GM18502 (cell line): ENCODE measurements at regions not wholly inside any gene's neighbourhood (a gene's known extent, or its start where the extent isn't known, plus 50 kb on each side); places are given as distances from the start of the nearest gene placed in this dataset.

ENCODE experiments used
- ATAC-seq: cut with Tn5 transposase; IDR thresholded peaks from one replicate; pipeline ENCODE4 v1.9.1; 2021; ENCODE audit warnings: mild to moderate bottlenecking; ENCODE audit not compliant: unreplicated experiment, poor library complexity

DNA sequence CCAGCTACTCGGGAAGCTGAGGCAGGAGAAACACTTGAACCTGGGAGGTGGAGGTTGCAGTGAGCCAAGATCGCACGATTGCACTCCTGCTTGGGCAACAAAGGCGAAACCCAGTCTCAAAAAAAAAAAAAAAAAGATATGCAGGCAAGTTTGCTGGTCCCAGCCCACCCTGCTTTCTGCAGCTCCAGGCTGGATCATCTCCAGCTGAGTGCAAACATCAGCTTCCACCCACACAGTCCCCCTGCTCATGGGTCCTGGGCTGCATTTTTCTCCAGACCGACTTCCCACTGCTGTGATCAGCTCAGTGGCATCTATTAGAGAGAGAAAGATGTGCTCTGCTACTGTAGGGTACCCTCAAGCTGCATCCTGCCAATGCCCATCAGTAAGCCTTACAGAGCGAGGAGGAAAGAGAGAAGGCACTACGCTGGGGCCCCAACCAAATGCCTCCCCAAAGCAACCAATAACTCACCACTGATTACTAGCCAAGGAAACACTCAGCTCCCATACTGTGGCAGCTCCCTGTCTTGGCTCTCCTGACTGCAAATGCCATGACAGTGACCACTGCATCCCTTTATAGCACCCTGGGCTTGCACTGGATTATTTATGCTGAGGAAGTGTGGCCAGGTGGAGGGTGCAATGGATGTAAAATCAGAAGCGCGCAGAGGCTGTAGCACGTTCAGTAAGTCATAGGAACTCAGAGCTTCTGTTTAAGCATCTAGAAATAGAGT, 170.9 kb upstream of the ZNF507 start:
- ATAC-seq, result no peak

GRCh38 chr19:32176591-32176990, 168.8 kb upstream of the ZNF507 start:
- no peak for ATAC-seq

- no peak for ATAC-seq
Observed at GRCh38 chr19:32177686-32178085, 167.7 kb upstream of the ZNF507 start.

GRCh38 chr19:32178401-32178800, 167.0 kb upstream of the ZNF507 start:
- no peak for ATAC-seq

DNA sequence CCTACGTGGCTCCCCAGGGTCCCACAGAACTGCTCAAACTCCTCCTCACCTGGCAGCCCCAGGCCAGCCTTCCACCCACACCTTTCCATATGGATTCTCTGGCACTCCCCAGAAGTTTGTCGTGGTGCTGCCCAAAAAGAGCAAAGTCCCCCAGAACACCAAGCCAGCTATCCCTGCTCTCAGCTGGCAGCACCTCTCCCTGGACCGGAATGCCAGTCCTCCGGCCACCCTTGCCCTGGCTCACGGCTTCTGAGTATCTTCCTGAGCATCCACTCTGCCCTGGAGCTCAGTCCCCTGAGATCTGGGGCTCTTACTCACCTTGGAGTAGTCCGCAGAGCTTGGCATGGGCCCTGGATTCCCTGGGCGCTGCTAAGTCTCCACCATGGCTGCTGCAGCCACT, 166.5 kb upstream of the ZNF507 start:
- no peak for ATAC-seq

GRCh38 chr19:32181216-32181920, 164.0 kb upstream of the ZNF507 start:
- no peak for ATAC-seq

- ATAC-seq, result no peak
Observed at GRCh38 chr19:32186542-32187330, 158.7 kb upstream of the ZNF507 start.

GRCh38 chr19:32188921-32189320, 156.5 kb upstream of the ZNF507 start:
- no peak for ATAC-seq

GRCh38 chr19:32189956-32190706, 155.3 kb upstream of the ZNF507 start:
- ATAC-seq, result no peak

- no peak for ATAC-seq
Observed at GRCh38 chr19:32191921-32192320, 153.5 kb upstream of the ZNF507 start.

GRCh38 chr19:32195706-32196610, 149.5 kb upstream of the ZNF507 start:
- ATAC-seq, result no peak

DNA sequence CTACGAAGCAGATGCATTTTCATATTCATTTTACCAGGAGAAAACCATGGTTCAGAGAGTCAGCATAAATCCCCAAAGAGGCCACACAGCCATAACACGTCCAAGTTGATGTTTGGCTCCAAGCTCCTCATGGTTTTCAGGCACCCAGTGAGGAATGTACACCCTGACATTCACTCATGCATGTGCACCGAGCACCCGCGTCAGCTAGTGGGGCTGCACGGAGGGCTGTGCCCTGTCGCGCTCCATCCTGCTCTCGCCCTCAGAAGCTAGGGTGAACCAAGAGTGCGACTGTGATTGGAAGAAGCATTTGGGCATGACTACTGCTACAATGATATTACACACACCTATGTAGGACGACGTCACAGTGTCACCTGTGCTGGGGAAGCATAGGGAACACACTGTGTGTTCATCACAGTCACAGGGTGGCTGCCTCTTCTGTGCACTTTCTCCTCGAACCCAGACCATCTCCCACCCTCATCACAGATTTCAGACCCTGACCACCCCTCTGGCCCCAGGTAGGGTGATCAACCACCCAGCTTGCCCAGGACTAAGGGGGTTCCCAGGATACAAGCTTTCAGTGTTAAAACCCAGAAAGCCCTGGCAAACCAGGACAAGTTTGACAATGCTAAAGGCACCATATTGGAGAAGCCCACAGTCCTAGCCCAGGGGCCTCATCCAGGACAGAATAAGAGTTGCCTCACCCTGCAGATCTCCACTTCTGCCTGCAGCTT, 148.6 kb upstream of the ZNF507 start:
- ATAC-seq, result no peak

DNA sequence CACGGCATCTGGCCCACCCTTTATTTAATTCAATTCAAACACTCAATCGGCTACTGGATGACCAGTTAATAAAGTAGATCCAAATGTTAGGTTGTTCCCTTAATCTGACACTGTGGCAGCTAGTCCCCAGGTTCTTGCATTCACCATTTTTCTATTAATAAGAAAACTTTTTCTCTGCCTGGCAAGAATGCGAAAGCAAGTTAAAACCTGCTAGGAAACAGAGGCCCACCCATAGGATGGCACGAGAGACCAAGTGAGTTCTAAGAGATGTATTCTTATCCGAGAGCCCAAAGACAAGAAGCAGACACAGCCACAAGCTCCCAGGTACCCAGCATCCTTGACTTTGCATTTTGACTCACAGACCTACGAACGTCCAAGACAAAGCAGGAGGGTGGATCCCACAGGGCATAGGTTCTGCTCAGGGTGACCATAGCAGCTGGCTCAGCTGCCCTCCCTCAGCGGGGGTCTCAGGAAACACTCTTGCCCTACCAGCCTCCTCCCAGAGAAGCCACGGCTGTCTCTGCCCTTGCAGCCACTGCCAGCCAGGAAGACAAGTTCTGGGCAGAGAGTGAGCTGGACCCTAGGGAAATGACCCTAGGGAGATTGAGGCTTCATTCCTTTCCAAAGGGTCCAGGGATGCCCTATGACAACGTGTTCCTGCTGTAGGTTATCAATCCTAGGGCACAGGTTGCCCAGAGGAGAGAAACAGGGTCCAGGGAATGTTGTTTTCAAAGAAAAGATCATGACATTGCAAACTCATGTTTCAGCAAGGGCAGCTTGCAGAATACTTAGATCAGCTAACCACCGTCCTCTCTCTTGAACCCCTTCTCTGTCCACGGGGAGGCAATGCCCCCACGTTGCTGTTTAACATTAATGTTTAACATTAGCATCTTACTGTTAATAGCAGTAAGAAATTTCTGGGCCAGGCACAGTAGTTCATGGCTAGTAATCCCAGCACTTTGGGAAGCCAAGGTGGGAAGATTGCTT, 147.2 kb upstream of the ZNF507 start:
- no peak for ATAC-seq

GRCh38 chr19:32199501-32200040, 145.8 kb upstream of the ZNF507 start:
- ATAC-seq, result no peak

DNA sequence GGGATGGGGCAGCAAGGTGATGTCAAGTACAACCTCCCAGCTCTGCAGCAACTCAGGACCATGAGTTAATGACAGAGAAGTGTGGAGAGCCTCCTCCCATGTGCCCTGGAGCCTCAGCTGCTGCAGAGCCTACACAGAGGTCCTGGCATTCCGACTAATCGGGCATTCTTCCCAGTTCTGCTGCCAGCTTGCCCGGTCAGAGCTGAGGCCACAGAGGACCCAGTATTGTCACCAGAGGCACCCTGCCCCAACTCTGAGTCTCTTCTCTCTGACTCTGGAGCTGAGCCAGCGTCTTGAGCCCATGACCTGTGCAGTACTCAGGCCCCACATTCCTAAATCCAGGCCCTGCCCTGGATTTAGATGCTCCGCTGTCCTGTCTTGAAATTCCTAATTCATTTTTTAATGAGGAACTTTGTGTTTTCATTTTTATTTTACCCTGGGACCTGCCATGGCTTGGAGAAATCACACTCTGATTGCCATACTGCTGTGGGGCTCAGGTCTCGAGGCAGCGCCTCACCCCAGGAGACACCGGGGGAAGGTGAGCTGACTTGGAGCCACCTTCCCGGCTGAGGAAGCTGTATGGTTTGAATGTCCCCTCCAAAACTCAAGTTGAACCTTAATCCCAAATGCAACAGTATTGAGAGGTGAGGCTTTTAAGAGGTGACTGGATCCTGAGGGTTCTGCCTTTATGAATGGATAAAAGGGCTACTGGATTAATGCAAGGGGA, 144.9 kb upstream of the ZNF507 start:
- no peak for ATAC-seq

DNA sequence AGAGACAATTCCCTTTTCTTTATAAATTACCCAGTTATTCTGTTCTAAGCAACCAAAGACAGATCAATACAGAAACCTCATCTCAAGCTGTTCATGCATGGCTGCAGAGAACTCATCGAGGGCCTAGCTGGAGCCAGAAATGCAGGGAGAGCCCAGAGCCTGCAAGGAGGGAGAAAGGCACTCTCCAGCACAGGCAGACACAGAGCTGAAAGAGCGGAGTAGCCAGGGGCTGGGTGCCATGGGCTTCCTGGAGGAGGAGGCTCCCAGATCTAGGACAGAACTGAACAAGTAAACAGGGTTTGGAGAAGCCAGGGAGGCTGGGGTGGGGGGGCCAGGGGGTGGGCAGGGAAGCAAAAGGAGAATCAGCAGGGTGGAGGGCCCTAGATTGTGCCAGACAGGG, 144.2 kb upstream of the ZNF507 start:
- ATAC-seq, result no peak

DNA sequence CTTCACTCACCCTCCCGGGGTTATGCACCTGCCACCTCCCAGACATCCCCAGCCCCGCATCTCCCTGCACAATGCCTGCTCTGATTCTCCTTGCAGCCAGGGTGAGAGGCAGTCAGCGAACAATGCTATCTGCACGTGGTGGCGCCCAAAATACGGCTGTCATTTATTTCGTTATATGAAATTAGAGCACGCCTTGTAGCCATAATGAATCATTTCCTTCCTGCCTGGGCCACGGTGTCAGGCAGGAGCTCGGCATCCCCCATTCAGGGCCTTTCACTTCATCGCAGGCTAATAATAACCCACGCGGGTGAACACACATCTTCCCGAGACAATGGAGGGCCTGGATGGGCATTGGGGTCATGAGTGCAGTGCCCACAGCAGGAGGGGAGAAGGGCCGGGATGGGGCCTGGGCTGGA, 143.8 kb upstream of the ZNF507 start:
- no peak for ATAC-seq
